ENCODE measurements at regions not wholly inside any gene's neighbourhood (a gene's known extent, or its start where the extent isn't known, plus 50 kb on each side); places are given as distances from the start of the nearest gene placed in this dataset.
A peak's percentile ranks its signal among the peaks of the same experiment; 100 is the strongest.

GRCh38 chr1:209486861-209487593, 96.5 kb upstream of the CAMK1G start:
- no peak for DNase-seq (ENCODE audit: low read depth)
- no peak for TF ChIP-seq CTCF (IDR thresholded peaks at IDR 0.05; ENCODE audit: low read depth, low read length, missing control alignments)
- in situ Hi-C loops (cut with HindIII; ENCODE audit: low sequenced_read_pairs), result no loop called here
- no peak overlapping the region for H3K4me3 ChIP-seq (ENCODE audit: low read depth, low read length)

GRCh38 chr1:209490013-209490412, 93.5 kb upstream of the CAMK1G start:
- no peak overlapping the region for H3K4me3 ChIP-seq (ENCODE audit: low read depth, low read length)
- peak; percentile 32 for TF ChIP-seq CTCF (IDR thresholded peaks at IDR 0.05; ENCODE audit: low read depth, low read length, missing control alignments)
- in situ Hi-C loops (cut with HindIII; ENCODE audit: low sequenced_read_pairs), result no loop called here
- no peak for DNase-seq (ENCODE audit: low read depth)

DNA sequence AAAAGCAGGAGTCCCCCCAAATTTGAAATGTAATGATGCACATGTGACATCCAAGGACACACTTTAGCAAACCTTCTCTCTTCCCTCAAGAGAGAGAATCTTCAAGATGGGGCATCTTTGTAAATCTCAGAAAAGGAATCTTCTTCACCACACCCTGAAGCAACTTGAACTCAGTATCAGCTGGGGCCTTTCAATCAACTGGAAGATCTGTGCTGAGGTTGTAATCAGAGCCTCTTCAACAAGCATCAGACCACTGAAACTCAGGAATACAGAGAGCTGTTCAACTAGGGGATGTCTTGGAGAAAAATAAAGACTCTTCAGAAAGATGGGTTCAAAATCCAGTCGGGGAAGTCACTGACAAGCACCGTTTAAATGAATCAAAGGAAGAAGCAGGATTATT, 92.5 kb upstream of the CAMK1G start:
- in situ Hi-C loops (cut with HindIII; ENCODE audit: low sequenced_read_pairs), result no loop called here
- H3K4me3 ChIP-seq (ENCODE audit: low read depth, low read length), result no peak overlapping the region
- TF ChIP-seq CTCF (IDR thresholded peaks at IDR 0.05; ENCODE audit: low read depth, low read length, missing control alignments), result no peak
- no peak for DNase-seq (ENCODE audit: low read depth)

DNA sequence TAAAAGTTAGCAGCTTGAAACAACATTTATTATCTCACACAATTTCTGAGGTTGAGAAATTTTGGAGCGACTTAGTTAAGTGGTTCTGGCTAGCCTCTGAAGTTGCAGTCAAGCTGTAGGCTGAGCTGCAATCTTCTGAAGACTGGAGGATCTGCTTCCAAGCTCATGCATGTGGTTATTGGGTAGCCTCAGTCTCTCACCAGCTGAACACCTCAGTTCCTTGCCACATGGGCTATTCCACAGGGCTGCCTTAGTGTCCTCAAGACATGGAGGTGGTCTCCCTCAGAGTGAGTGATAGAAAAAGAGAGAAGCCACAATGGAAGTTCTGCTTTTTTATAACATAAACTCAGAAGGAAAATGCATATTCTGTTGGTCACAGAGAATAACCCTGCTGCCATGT, 92.0 kb upstream of the CAMK1G start:
- no peak for DNase-seq (ENCODE audit: low read depth)
- no peak for TF ChIP-seq CTCF (IDR thresholded peaks at IDR 0.05; ENCODE audit: low read depth, low read length, missing control alignments)
- in situ Hi-C loops (cut with HindIII; ENCODE audit: low sequenced_read_pairs), result no loop called here
- H3K4me3 ChIP-seq (ENCODE audit: low read depth, low read length), result no peak overlapping the region

DNA sequence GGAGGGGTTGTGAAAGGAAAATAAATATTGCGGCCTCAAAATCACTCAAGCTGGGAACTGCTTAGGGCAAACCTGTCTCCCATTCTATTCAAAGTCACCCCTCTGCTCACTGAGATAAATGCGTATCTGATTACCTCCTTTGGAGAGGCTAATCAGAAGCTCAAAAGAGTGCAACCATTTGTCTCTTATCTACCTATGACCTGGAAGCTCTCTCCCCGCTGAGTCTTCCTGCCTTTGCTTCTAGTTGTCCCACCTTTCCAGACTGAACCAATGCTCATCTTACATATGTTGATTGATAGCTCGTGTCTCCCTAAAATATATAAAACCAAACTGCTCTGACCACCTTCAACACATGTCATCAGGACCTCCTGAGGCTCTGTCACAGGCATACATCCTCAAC, 91.6 kb upstream of the CAMK1G start:
- no peak for TF ChIP-seq CTCF (IDR thresholded peaks at IDR 0.05; ENCODE audit: low read depth, low read length, missing control alignments)
- in situ Hi-C loops (cut with HindIII; ENCODE audit: low sequenced_read_pairs), result no loop called here
- no peak for DNase-seq (ENCODE audit: low read depth)
- no peak overlapping the region for H3K4me3 ChIP-seq (ENCODE audit: low read depth, low read length)

- no peak overlapping the region for H3K4me3 ChIP-seq (ENCODE audit: low read depth, low read length)
- in situ Hi-C loops (cut with HindIII; ENCODE audit: low sequenced_read_pairs), result no loop called here
- no peak for TF ChIP-seq CTCF (IDR thresholded peaks at IDR 0.05; ENCODE audit: low read depth, low read length, missing control alignments)
- DNase-seq (ENCODE audit: low read depth), result no peak
Observed at GRCh38 chr1:209493559-209493958, 90.0 kb upstream of the CAMK1G start.

Data from astrocyte of the cerebellum (primary cell).